Kidney tubule cell (primary cell): ENCODE measurements at regions not wholly inside any gene's neighbourhood (a gene's known extent, or its start where the extent isn't known, plus 50 kb on each side); places are given as distances from the start of the nearest gene placed in this dataset.

ENCODE experiments used
- DNase-seq: peaks from one replicate; pipeline ENCODE4 v3.0.0-alpha.2; 2018; ENCODE audit warnings: low spot score

DNA sequence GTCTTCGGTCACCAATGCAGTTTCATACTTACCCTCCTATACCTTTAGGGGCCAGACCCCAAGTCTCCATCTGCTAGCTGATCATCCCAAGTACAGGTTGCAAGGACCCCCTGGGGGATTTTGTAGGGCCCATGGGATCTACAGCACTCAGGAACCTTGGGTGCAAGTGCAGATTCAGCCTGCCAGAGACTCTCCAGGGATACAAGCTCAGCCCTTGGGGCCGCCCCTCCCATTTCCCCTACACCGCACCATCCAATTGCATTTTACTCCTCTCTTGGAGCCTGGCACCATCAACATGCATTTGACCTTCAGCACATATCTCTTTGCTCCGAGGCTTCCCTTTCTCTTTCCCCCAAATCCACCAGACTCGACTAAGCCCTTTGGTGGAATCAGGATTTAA, 154.7 kb upstream of the ZNF536 start:
- no peak for DNase-seq

DNA sequence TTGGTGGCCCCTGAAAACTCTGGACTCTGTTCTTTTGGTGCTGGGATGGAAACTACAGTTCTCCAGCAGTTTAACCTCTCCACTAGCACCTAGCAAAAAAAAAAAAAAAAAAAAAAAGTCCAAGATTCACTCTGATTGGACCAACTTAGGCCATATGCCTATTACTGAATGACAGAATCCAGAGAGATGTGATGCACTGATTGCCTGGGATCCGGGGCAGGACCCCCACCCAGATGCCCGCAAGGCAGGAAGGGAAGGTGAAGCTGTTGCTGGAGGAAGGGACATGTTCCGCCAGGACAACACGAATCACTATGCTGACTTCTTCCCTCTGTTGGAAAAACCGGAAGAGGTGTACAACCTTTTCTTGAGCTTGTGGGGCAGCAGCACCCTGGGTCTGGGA, 152.5 kb upstream of the ZNF536 start:
- no peak for DNase-seq

DNA sequence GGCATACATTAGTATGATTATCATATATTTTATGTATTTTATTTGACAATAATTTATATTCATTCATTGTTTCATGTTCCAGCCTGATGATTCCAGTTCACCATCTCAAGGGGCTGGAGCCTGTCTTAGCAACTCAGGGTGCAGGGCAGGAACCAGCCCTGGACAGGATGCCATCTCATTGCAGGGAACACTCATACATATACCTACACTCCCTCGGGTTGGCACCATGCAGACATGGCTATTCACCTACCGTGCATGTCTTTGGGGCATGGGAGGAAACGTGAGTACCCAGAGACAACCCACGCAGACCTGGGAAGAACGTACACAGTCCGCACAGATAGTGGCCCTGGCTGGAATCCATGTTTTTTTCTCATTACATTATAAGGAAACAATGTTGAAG, 151.0 kb upstream of the ZNF536 start:
- no peak for DNase-seq

DNA sequence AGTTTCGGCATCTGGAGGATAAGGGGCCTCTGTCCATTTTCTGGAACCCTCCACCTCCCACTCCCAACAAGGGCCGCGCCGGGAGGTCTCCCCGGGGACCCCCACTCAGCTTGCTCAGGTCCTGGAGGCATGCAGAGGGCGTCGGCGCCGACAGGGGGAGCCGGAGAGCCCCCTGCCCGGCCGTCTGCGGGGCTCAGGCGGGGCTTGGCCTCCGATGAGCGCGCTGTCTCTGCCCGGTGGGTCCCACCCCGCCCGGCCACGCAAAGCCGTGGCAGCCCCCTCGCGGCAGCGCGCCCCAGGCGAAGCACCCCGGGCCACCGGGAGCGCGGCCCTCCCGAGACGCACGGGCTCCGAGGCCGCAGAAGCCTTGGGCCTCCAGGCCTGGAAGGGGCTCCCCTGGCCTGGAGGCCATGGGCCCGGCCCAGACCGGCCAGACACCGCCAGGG, 149.7 kb upstream of the ZNF536 start:
- no peak for DNase-seq

DNA sequence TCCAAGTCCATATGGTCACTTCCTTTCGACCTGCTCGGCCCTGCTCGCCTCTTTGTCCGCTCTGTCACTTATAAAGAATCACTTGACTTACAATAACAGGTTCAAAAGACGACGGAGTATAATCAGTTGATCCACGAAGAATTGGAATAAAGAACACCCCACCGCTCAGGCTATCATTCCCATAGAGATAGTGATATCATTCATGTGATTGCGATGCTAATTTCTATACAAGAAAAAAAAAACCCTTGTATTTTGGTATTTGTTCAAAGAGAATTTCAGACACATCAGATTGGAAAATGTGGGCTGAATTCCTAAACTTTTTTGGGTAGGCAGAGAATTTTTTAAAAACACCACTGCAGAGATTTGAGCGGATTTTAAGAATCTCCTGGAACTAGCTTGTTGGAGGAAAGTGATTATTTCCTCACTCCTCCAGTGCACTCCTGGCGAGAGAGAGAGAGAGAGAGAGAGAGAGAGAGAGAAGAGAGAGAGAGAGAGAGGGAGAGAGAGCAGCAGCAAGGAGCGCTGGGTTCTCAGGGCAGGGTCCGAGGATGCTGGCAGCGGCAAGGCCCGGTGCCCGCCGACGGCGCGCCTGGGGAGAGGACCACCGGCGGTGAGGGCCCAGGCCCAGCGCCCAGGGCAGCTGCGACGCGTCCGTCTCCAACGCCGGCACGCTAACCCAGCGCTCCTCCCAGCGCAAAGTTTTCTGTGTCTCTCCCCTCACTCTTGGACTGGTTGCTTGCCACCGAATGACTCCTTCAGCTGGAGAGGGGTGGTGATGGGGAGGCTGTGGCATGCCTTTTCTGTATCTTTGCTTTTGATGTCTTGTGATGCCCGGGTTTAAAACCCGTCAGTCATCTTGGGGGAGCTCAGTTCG, 149.0 kb upstream of the ZNF536 start:
- DNase-seq, result no peak

DNA sequence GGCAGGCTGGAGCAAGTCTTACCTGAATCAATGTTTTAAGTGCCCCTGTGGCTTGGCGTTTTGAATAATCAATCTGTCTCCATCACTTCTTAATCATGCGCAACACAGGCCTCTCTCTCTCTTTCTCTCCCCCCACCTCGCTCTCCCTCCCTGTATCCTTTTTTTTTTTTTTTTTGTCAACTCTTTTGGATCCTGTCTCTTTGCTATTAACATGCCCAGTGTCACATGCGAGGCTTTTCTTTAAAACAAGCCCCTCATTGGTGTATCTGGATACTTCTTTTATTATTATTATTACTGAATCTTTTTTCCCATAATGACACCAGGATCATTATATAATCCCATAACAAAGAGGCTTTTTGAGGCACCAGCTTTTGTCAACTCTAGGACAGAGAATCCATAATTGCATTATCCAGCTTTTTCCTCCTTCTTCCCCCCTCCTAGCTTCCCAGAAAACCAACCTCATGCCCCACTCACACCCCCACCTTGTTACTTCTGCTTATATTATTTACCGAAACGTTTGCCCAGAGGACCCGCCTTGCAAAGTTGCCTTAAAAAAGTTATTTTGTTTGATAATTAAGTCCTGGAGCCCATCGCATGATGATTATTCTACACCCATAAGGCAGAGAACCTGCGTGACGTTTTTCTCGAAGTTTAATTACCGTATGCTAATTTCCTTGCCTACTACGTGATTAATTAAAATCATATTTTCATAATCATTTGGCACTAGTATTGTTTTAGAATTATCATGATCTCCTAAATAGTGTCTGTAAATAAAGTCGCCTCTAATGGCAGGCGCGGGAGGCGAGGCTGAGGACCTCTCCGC, 148.1 kb upstream of the ZNF536 start:
- no peak for DNase-seq

DNA sequence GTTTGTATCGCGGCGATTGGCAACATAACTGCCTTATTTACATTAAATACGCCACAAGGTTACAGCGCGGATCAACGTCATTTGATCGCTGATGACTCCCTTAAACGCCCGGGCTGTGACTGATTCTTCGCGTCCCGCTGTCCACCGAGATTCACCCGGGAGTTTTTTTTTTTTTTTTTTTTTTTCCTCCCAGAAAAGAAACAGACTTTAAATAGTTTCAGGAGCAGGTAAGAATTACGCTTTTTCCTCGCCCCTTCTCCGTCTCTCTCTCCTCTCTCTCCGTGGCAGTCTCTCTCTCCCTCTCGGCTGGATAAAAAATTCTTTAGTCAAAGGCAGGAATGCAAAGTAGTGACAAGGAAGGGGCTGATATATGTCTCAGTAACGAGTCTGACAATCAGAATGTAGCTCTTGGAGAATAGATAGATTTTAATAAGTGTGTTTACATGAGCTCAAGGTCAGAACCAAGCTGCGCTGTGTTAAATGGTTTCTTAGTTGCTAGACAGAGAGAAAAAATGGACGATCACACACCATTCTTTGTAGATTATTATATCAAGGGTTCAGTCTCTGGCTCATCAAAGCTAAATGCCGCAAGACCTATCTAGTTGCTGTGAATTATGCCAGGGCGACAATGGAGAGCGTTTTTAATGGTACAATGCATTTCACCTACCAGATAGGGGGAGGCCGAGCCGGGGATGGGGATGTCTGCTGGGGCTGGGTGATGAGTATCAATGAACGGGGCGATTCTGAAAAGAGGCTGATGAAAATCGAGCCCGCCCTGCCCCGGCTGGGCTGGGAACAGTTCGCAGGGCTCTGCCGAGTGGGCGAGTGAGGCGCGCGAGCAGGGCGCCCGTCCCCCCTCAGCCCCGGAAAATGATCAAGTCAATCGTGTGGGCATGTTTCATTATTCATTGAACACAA, 147.2 kb upstream of the ZNF536 start:
- no peak for DNase-seq

DNA sequence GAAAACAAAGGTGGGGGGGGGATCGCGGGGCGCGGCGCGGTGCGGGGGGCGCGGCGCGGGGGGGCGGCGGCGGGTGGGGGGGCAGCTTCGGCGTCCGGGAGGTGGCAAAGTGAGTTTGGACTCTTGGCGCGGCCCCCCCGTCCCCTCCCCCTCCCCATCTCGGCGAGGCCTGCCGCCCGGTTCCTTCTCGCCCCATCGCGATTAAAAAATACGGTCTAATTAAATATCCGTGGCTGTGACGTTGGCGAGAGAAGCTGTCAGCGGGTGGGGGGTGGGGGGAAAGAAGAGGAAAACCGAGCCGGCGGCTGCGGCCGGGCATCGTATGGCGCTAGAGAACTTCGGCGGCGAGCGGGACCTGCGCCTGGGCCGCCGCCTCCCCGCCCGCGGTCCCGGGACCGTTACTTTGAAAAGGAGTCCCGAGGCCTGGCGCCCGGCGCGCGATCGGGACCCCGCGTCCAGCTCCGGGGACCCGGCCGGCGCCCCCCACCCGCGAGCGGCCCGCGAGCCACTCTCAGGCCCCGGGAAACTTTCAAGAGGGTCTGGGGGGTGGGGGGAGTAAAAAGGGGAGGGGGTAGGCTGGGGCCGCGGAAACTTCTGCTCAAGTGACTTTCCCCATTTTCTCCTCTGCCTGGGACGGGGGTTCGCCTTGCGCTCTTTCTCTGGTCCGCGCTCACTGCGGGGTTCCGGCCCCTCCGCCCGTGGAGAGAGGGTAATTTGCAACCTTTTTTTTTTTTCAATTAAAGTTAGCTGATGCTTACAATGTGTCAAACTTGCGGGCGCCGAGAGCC, 146.3 kb upstream of the ZNF536 start:
- DNase-seq, result no peak

DNA sequence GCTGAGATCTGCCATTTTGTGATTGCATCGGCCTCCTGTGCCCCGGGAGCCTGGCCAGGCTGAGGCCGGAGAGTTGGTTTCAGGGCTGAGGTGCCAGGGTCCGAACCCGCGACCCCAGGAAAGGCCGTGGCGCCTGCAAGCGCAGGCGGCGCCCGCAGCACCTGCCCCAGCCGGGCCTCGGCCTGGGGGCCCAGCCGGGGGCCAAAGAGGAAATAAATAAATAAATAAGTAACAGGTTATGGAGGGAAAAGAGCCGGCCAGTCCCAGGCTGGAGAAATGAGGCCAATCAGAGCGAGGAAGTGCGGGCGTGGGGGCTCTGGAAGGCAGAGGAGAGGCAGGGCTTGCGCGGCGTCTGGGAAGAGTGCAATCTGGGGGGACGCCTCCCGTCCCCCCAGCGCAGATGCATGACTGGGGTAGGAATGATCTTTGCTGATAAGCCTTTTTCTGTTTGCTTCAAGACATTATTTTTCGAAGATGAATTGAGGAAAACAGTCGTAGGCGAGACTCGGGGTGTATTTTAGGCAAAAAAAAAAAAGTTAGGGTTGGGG, 145.6 kb upstream of the ZNF536 start:
- DNase-seq, result no peak

DNA sequence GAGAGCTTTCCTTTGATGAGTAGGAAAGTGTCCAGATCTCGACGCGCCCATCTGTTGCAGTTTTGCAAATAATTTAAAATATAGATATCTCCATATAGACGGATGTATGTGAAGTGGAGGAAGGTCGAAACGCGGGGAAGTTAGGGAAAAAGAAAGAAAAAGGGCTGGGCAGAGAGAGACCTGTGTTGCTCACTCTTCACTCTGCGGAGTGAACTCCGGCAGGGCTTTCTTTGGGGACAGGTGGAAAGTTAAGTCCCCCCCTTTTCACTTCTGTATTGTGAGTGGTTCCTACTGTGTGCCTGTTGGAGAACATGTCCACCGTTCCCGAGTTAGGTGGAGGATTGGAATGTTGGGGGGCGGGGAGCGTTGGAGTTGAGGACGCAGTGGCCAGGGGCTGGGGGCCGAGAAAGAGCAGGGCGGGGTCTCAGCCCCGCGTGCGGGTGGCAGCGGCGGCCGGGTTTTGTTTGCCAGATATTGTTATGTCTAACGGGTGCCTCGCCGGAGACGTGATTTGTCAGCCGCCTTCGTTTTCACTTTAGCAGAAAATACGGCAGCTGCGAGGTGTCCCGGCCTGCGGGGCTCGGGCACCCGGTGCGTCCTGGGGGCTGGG, 145.1 kb upstream of the ZNF536 start:
- DNase-seq, result peak; percentile 7

DNA sequence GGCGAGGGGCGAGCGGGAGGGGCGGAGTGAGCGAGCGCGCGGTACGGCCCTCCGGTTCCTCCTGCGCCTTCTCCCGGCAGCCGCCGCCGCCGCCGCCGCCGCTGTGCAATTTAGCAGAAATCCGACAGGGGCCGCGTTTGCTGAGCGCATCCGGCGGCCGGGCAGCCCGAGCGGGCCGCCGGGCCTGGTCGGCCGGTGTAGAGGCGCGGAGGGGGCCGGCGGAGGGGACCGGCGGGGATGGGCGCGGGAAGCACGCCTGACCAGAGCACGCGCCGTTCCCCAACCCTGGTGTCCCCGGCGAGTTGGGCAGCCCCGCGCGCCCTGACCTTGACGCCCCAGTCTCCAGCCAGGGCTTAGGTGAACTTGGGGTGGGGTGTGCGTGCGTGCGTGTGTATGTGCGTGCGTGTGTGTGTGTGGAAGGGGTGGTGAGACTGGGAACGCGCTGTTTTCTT, 144.5 kb upstream of the ZNF536 start:
- DNase-seq, result peak; percentile 63

DNA sequence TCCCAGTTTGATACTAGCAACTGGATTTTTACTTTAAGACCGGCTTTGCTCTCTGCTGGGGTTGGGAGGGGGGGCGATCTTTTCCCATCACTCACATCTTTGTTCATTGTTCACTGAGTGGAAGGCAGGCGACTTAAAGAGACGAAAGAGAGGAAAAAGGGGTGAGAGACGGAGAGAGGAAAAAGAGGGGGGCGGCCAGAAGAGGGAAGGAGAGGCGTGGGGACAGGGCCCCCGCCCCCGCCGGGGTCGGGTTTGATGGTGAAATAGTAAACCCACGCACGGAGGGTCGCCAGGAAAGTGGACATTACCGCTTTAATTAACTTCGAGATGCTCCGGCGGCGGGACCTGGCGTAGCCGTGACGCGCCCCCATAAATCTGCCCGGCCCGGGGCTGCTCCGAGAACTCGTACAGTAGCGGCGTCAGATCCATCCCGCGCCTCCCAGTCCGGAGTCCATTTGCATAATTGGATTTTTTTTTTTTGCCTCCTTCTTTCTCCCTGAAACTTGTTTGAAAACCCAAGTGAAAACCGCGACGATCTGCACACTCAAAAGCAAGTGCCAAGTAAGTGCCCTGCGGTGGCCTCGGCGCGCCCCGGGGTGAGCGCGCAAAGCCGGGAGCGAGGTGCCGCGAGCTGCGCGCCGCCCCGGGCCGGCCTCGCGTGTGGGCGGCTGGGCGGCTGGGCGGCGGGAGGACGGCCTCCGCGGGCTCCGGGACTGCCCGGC, 143.9 kb upstream of the ZNF536 start:
- DNase-seq, result no peak

DNA sequence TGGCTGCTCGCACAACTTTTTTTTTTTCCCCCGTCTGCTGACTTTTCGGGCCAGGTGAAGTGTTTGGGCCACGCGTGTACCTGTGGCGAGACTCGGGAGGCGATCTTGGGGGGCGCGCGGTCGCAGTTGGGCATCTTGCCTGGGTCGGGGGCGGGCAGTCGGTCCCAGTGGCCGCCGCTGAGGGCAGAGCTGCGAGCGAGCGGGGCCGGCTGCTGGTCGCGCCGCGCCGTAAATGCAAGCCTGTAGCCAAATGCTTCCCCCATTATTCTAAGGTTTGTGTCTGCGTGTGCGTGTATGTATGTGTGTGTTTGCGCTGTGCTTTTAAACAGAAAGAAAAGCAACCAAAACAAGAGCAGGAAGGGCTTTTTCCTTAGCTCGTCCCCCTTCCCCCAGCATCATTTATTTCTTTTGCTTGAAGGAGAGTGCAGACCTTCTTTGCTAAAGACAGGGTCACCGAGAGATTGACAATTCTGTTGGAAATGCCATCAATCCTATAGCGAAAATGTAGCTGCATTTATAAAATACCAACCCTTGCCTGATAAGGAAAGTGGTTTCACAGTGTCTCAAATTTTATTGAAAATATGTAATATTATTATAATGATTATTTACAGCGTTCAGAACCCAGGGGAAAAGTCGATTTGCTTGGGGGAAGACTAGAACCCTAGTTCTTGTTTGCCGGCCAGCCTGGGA, 143.2 kb upstream of the ZNF536 start:
- DNase-seq, result no peak

DNA sequence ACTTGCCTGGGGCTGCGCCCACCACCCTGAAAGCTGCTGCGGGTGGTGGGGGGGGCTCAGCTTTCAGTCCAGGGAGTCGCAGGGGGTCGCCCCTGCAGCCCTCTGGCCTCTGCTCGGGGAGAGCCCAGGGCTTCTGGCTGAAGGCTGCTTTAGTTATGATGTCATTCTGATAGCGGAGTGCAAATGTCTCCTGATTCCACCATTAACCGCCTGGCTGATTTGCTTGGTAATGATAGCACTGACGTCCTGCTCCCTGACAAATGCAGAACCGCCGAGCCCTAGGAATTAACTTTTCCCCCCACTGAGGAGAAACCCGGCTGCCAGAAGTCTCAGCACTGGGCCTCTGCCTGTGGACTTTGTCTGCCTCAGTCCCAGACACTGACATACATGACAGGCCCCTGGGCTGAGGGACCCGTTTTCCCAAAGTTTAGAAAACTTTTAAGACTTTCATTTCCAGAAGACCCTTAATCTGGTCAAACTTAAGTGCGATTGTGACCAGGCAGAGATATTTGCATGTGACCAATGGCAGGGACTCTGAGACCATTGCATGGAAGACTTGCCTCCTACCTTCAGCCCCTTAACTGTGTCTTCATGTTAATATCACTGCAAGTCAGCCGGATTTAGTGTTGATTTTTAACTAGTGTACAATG, 142.5 kb upstream of the ZNF536 start:
- peak; percentile 8 for DNase-seq

DNA sequence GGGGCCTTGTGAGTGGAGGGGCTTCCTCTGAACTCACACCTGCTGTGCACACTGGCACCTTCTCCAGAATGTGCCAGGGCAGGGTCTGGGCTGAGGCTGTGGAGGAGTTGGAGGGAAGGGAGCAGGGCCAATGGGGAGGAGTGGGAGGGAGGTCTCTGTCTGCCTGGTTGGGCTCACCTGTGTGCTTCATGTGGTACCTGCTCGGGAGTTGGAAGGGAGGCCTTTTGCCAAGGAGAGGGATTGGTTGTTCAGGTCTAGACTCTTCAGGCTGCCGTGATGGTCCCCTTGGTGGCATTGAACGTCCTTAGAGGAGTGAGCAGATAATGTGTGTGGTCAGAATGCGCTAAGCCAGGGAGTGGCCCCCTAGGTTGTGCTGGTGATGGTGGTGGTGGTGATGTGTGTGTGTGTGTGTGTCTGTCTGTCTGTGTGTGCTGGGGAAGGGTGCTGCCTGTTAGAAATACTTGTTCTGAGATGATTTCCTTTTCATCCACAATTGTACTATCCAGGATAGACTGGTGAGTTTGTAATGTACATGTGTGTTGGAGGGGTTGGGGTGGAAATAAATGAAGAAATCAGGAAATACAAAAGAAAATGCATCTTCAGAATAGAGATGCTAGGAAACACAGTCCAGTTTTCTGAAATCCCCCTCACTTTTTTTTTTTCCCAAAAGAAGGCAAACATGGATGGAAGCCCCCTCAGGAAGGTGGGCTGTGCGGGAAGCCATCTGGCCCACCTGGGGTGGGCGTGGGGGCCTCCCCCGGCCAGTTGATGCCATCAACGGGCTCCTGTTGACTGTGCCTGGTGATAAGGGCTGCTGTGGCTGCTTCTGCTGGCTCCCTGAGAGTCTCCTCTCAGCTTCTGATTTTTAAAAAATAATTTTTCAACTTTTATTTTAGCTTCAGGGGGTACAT, 140.5 kb upstream of the ZNF536 start:
- DNase-seq, result no peak

DNA sequence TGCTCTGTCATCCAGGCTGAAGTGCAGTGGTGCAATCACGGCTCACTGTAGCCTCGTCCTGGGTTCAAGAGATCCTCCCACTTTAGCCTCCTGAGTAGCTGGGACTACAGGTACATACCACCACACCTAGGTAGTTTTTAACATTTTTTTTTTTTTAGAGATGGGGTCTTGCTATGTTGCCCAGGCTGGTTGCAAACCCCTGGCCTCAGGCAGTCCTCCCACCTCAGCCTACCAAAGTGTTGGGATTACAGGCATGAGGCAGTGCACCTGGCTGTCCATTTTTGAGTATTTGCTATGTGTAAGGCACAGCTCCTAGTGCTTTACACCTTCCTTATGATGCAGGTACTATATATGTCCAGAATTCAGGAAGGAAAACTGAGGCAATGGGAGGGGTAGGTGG, 138.8 kb upstream of the ZNF536 start:
- no peak for DNase-seq

DNA sequence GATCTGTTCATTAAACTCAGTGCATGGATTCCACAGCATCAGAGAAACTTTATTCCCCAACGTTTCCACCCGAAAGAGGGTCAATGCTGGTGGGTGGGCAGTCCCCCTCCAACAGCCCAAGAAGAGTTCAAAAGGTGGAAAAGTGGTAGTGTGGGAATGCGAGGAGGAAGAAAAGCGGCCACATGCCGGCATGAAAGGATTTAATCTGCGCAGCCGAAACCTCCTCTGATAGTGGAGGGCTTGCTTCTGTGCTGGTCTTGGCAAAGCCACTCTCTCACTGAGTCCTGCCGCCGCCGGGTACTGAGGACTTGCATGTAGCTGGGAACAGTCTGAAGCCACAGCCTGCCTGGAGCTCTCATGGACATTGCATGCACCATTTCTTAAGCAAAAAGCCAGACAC, 136.2 kb upstream of the ZNF536 start:
- DNase-seq, result no peak

DNA sequence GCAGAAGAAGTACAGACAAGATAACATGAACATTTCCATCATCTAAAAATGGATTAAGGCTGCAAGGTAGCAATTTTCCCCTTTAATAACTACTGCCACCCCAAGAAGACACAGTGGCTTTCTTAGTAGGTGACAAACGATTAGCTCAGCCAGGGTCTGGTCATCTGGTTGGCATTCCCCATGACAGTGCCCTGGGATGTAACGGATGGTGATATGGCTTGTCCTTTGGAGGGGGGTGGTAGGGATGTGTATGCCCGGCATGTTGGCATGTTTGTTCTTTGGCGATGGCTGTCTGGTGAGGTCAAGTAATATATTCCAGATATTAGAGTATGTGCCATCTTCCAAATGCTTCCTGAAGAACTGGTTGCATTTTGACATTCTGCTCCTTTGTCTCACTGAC, 135.6 kb upstream of the ZNF536 start:
- DNase-seq, result no peak
